Loucy (cell line): ENCODE measurements at regions not wholly inside any gene's neighbourhood (a gene's known extent, or its start where the extent isn't known, plus 50 kb on each side); places are given as distances from the start of the nearest gene placed in this dataset.
"Not testable (repeated sequence)": the region's sequence is repeated elsewhere in the genome, so short reads cannot be mapped to it uniquely, and the experiment has no call there.

ENCODE experiments used
- H2AFZ ChIP-seq: fragments of 200-600 bp; sonication (generic); 2 replicates; pipeline ENCODE4 v1.6.0; 2016; ENCODE audit warnings: antibody characterized with exemption, mild to moderate bottlenecking, low read length, moderate library complexity
- H3F3A ChIP-seq: fragments of 200-600 bp; 2 replicates; pipeline ENCODE4 v1.6.0; 2016; ENCODE audit warnings: antibody characterized with exemption, low read depth, mild to moderate bottlenecking
- H3K27me3 ChIP-seq: fragments of 200-600 bp; sonication (generic); 2 replicates; pipeline ENCODE4 v1.6.1; 2014; ENCODE audit warnings: low read length, mild to moderate bottlenecking; ENCODE audit not compliant: insufficient read depth, poor library complexity, severe bottlenecking
- H3K36me3 ChIP-seq: fragments of 200-600 bp; sonication (generic); 2 replicates; pipeline ENCODE4 v1.6.1; 2016; ENCODE audit warnings: low read length; ENCODE audit not compliant: insufficient read depth
- H3K4me1 ChIP-seq: fragments of 200-600 bp; sonication (generic); 2 replicates; pipeline ENCODE4 v1.5.1; 2014; ENCODE audit warnings: low read length, mild to moderate bottlenecking; ENCODE audit not compliant: insufficient read depth, poor library complexity, severe bottlenecking
- H3K4me2 ChIP-seq: fragments of 200-600 bp; sonication (generic); 2 replicates; pipeline ENCODE4 v1.6.0; 2014; ENCODE audit warnings: antibody characterized with exemption, low read length, low read depth, mild to moderate bottlenecking; ENCODE audit not compliant: poor library complexity, severe bottlenecking
- H3K4me3 ChIP-seq: fragments of 200-600 bp; sonication (generic); 2 replicates; pipeline ENCODE4 v1.5.1; 2014; ENCODE audit warnings: low read length, mild to moderate bottlenecking, mixed read lengths; ENCODE audit not compliant: poor library complexity, severe bottlenecking
- H3K79me2 ChIP-seq: fragments of 200-600 bp; sonication (generic); 2 replicates; pipeline ENCODE4 v1.6.1; 2014; ENCODE audit warnings: low read length; ENCODE audit not compliant: insufficient read depth
- H3K9ac ChIP-seq: fragments of 200-600 bp; sonication (generic); 2 replicates; pipeline ENCODE4 v1.6.0; 2014; ENCODE audit warnings: mild to moderate bottlenecking, low read depth, low read length, moderate library complexity; ENCODE audit not compliant: poor library complexity, severe bottlenecking
- H3K9me2 ChIP-seq: fragments of 200-600 bp; sonication (generic); replicated peaks from 2 replicates; pipeline ENCODE4 v1.6.1; 2016; ENCODE audit warnings: low read depth, low read length, mixed read lengths
- H3K9me3 ChIP-seq: fragments of 200-600 bp; sonication (generic); 2 replicates; pipeline ENCODE4 v1.6.1; 2014; ENCODE audit warnings: mild to moderate bottlenecking, antibody characterized with exemption, low read length, low read depth; ENCODE audit not compliant: insufficient read depth
- H4K20me1 ChIP-seq: fragments of 200-600 bp; sonication (generic); 2 replicates; pipeline ENCODE4 v1.6.0; 2014; ENCODE audit warnings: antibody characterized with exemption, low read length, mild to moderate bottlenecking; ENCODE audit not compliant: insufficient read depth, poor library complexity, severe bottlenecking
- EZH2phosphoT487 ChIP-seq: fragments of 200-600 bp; IDR thresholded peaks from 2 replicates; pipeline ENCODE4 v1.6.1; 2018; ENCODE audit warnings: antibody characterized with exemption, mild to moderate bottlenecking, moderate library complexity, borderline replicate concordance
- TF ChIP-seq, protein P1 (sequence below): fragments of 200-600 bp; sonication (generic); conservative IDR thresholded peaks from 2 replicates; pipeline ENCODE4 v1.5.1; 2014; ENCODE audit warnings: mild to moderate bottlenecking, antibody characterized with exemption, low read length

- Histone ChIP-seq H3K36me3 (no peaks in the 10 kb centered on the region), H3K9me2 (no peaks in the 10 kb centered on the region; the same call in 1 of the 2 replicates), H3K9ac (no peak overlapping the region), H3K9me3 (no peaks in the 10 kb centered on the region), H3K27me3 (no peaks in the 10 kb centered on the region), H2AFZ (no peak overlapping the region), H3K4me3 (no peak overlapping the region), H3K4me2 (no peak overlapping the region), H3K79me2 (no peaks in the 10 kb centered on the region), H3F3A (no peaks in the 10 kb centered on the region), H4K20me1 (no peaks in the 10 kb centered on the region), H3K4me1 (no peaks in the 10 kb centered on the region)
- TF ChIP-seq EZH2phosphoT487, result no peak
These were observed 1294.1 kb upstream of the CHAC2 start for GRCh38 chr2:52473526-52473925.

DNA sequence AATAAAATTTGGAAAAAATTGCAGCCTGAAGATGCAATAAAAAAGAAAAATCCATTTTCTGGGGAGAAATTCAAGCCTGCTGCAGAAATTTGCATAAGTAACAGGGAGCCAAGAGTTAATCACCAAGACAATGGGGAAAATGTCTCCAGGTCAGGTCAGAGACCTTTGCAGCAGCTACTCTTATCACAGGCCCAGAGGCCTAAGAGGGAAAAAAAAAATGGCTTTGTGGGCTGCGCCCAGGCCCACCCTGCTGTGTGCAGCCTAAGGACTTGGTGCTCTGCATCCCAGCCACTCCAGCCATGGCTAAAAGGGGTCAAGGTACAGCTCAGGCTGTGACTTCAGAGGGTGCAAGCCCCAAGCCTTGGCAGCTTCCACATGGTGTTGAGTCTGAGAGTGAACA is 1297.1 kb upstream of the CHAC2 start:
- not testable (repeated sequence) for H4K20me1 ChIP-seq, H3K36me3 ChIP-seq, H3K27me3 ChIP-seq, H3K79me2 ChIP-seq, H3K9me2 ChIP-seq, H3K9ac ChIP-seq, H3K4me3 ChIP-seq, H3F3A ChIP-seq, H3K4me1 ChIP-seq, H3K4me2 ChIP-seq, H2AFZ ChIP-seq, H3K9me3 ChIP-seq

- Histone ChIP-seq H3K4me3 (no peak overlapping the region), H2AFZ (no peak overlapping the region), H3K9me2 (no peaks in the 10 kb centered on the region), H3F3A (no peaks in the 10 kb centered on the region), H3K9ac (no peak overlapping the region), H3K9me3 (no peaks in the 10 kb centered on the region), H3K36me3 (no peaks in the 10 kb centered on the region), H3K79me2 (no peaks in the 10 kb centered on the region), H3K4me2 (no peak overlapping the region), H3K4me1 (no peaks in the 10 kb centered on the region), H3K27me3 (no peaks in the 10 kb centered on the region), H4K20me1 (no peaks in the 10 kb centered on the region)
- TF ChIP-seq EZH2phosphoT487, result no peak
- TF ChIP-seq, protein P1, sequence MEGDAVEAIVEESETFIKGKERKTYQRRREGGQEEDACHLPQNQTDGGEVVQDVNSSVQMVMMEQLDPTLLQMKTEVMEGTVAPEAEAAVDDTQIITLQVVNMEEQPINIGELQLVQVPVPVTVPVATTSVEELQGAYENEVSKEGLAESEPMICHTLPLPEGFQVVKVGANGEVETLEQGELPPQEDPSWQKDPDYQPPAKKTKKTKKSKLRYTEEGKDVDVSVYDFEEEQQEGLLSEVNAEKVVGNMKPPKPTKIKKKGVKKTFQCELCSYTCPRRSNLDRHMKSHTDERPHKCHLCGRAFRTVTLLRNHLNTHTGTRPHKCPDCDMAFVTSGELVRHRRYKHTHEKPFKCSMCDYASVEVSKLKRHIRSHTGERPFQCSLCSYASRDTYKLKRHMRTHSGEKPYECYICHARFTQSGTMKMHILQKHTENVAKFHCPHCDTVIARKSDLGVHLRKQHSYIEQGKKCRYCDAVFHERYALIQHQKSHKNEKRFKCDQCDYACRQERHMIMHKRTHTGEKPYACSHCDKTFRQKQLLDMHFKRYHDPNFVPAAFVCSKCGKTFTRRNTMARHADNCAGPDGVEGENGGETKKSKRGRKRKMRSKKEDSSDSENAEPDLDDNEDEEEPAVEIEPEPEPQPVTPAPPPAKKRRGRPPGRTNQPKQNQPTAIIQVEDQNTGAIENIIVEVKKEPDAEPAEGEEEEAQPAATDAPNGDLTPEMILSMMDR, result no peak
These were observed 1300.4 kb upstream of the CHAC2 start for GRCh38 chr2:52467189-52467588.

DNA sequence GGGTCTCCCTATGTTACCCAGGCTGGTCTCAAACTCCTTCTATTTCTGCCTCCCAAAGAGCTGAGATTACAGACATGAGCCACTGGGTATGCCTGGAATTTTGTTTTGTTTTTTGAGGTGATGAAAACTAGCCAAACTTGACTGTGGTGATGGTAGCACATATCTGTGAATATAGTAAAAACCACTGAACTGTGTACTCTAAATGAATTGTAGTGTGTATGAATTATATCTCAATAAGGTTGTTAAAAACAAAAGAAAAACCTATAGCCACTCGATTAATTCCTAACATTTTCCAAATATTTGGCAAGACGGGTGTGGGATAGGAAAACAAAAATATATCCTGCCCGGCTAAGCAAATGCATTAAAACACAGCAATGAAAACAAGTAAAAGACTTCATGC is 1302.3 kb upstream of the CHAC2 start:
- Histone ChIP-seq H3K9me3 (no peaks in the 10 kb centered on the region), H3K4me1 (no peaks in the 10 kb centered on the region), H3K27me3 (no peaks in the 10 kb centered on the region), H3K9me2 (no peaks in the 10 kb centered on the region), H4K20me1 (no peaks in the 10 kb centered on the region), H3K4me2 (no peak overlapping the region), H3K36me3 (no peaks in the 10 kb centered on the region), H3K4me3 (no peak overlapping the region), H3K79me2 (no peaks in the 10 kb centered on the region), H2AFZ (no peak overlapping the region), H3F3A (no peaks in the 10 kb centered on the region), H3K9ac (no peak overlapping the region)
- TF ChIP-seq, protein P1, result no peak
- TF ChIP-seq EZH2phosphoT487, result no peak
